Tibial nerve (tissue), 3 donors: ENCODE measurements at regions not wholly inside any gene's neighbourhood (a gene's known extent, or its start where the extent isn't known, plus 50 kb on each side); places are given as distances from the start of the nearest gene placed in this dataset.

ENCODE experiments used
- POLR2A ChIP-seq, 2 donors: fragments of 450-650 bp; IDR thresholded peaks; one replicate each; pipeline ENCODE4 v1.6.1; 2017; ENCODE audit warnings: antibody characterized with exemption in 2 of 2, mild to moderate bottlenecking in 2 of 2, moderate library complexity in 2 of 2
- TF ChIP-seq, protein P1 (sequence below), 5 experiments: fragments of 200-600 bp in 3 of 5; fragments of 450-650 bp in 2 of 5; sonication (generic) in 3 of 5; IDR thresholded peaks; one replicate each; pipeline ENCODE4 v1.5.1; 2016 to 2019; ENCODE audit warnings: antibody characterized with exemption in 5 of 5, mild to moderate bottlenecking in 3 of 5, moderate library complexity in 2 of 5

DNA sequence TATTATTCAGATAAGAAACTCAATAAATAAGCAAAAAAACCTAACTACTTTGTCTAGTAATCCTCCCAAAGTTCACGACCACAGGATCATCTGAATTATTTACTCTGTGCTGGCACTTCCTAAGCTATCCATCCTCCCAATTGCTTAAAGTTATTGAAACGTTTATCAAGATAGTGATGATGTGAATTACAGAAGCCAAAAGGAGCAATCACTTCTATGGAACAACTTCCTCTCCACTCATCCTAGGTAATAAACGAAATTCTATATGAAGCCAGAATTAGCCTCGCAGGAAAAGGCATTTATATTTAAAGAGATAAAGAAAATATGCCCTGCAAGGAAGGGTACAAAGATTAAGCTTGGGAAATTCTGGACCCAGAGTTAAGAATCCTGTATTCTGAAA, 475.4 kb downstream of the NLGN4X start:
- TF ChIP-seq POLR2A (IDR thresholded peaks at IDR 0.05), result no peak
- TF ChIP-seq, protein P1, sequence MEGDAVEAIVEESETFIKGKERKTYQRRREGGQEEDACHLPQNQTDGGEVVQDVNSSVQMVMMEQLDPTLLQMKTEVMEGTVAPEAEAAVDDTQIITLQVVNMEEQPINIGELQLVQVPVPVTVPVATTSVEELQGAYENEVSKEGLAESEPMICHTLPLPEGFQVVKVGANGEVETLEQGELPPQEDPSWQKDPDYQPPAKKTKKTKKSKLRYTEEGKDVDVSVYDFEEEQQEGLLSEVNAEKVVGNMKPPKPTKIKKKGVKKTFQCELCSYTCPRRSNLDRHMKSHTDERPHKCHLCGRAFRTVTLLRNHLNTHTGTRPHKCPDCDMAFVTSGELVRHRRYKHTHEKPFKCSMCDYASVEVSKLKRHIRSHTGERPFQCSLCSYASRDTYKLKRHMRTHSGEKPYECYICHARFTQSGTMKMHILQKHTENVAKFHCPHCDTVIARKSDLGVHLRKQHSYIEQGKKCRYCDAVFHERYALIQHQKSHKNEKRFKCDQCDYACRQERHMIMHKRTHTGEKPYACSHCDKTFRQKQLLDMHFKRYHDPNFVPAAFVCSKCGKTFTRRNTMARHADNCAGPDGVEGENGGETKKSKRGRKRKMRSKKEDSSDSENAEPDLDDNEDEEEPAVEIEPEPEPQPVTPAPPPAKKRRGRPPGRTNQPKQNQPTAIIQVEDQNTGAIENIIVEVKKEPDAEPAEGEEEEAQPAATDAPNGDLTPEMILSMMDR (IDR thresholded peaks at IDR 0.05), result no peak
